HEK293 (cell line): ENCODE measurements at regions not wholly inside any gene's neighbourhood (a gene's known extent, or its start where the extent isn't known, plus 50 kb on each side); places are given as distances from the start of the nearest gene placed in this dataset.

Experiments used
- CTCF ChIA-PET: fragments of 350-600 bp; formaldehyde crosslinking; extraction: SDS; loops from one replicate; lab custom pipeline; 2021; ENCODE audit warnings: antibody characterized with exemption; lab: Yijun Ruan, JAX
- POLR2A ChIA-PET: fragments of 300-600 bp; formaldehyde crosslinking; extraction: SDS; loops from one replicate; lab custom pipeline; 2020; ENCODE audit warnings: antibody characterized with exemption, inconsistent platforms; lab: Yijun Ruan, JAX
- H3K27ac ChIP-seq: fragments of 200-500 bp; sonication (Bioruptor generic); 2 replicates; pipeline ENCODE4 v1.5.1; 2014; ENCODE audit warnings: low read depth, low read length, control low read depth, inconsistent platforms; ENCODE audit errors: extremely low read depth
- H3K36me3 ChIP-seq, 2 experiments: fragments of 200-500 bp in 1 of 2; sonication (Bioruptor generic) in 1 of 2; 1 replicate in 1 of 2; 2 replicates in 1 of 2; pipeline ENCODE4 v1.5.1; 2014 to 2017; ENCODE audit warnings: inconsistent platforms in 2 of 2, low read length in 2 of 2; ENCODE audit not compliant: control insufficient read depth in 2 of 2, insufficient read depth in 1 of 2
- H3K4me1 ChIP-seq: fragments of 200-500 bp; sonication (Bioruptor generic); 2 replicates; pipeline ENCODE4 v1.5.1; 2014; ENCODE audit warnings: mild to moderate bottlenecking, low read length, inconsistent platforms; ENCODE audit not compliant: control insufficient read depth, insufficient read depth
- H3K4me3 ChIP-seq: 2 replicates; pipeline ENCODE4 v1.5.1; 2011; ENCODE audit warnings: low read depth, mild to moderate bottlenecking, control low read depth, low read length, moderate library complexity
- H3K9me3 ChIP-seq: fragments of 200-500 bp; sonication (Bioruptor generic); 2 replicates; pipeline ENCODE4 v1.5.1; 2014; ENCODE audit warnings: low read depth, low read length, inconsistent platforms; ENCODE audit not compliant: control insufficient read depth, insufficient read depth
- KLF7 ChIP-seq: fragments of 450-650 bp; formaldehyde crosslinking; IDR thresholded peaks from 2 replicates; pipeline ENCODE4 v1.5.1; 2016; ENCODE audit warnings: missing biosample characterization, missing genetic modification characterization, borderline replicate concordance
- ZBTB20 ChIP-seq: fragments of 450-650 bp; formaldehyde crosslinking; IDR thresholded peaks from 2 replicates; pipeline ENCODE4 v1.5.1; 2016; ENCODE audit warnings: missing biosample characterization, missing genetic modification characterization
- ZNF146 ChIP-seq: fragments of 450-650 bp; formaldehyde crosslinking; IDR thresholded peaks from 2 replicates; pipeline ENCODE4 v1.5.1; 2016; ENCODE audit warnings: missing biosample characterization, missing genetic modification characterization
- ZNF23 ChIP-seq: fragments of 450-650 bp; formaldehyde crosslinking; IDR thresholded peaks from 2 replicates; pipeline ENCODE4 v1.5.1; 2016; ENCODE audit warnings: missing biosample characterization, missing genetic modification characterization, borderline replicate concordance
- ZNF341 ChIP-seq: fragments of 450-650 bp; formaldehyde crosslinking; IDR thresholded peaks from 2 replicates; pipeline ENCODE4; 2016; ENCODE audit warnings: low read depth, missing biosample characterization, missing genetic modification characterization
- ZNF514 ChIP-seq: fragments of 450-650 bp; formaldehyde crosslinking; IDR thresholded peaks from 2 replicates; pipeline ENCODE4 v1.5.1; 2016; ENCODE audit warnings: missing biosample characterization, missing genetic modification characterization
- ZNF555 ChIP-seq: fragments of 450-650 bp; formaldehyde crosslinking; conservative IDR thresholded peaks from 2 replicates; pipeline ENCODE4 v1.5.1; 2017; ENCODE audit warnings: missing biosample characterization, mild to moderate bottlenecking, missing genetic modification characterization, inconsistent platforms
- ZNF654 ChIP-seq: fragments of 450-650 bp; formaldehyde crosslinking; IDR thresholded peaks from 2 replicates; pipeline ENCODE4 v1.5.1; 2016; ENCODE audit warnings: low read depth, missing biosample characterization, missing genetic modification characterization
- ZNF658 ChIP-seq: fragments of 450-650 bp; formaldehyde crosslinking; IDR thresholded peaks from 2 replicates; pipeline ENCODE4; 2016; ENCODE audit warnings: missing biosample characterization, missing genetic modification characterization
- ZNF664 ChIP-seq: fragments of 450-650 bp; formaldehyde crosslinking; IDR thresholded peaks from 2 replicates; pipeline ENCODE4 v1.5.1; 2016; ENCODE audit warnings: missing biosample characterization, missing genetic modification characterization
- TF ChIP-seq, protein P1 (sequence below): fragments of 450-650 bp; formaldehyde crosslinking; IDR thresholded peaks from 2 replicates; pipeline ENCODE4 v1.5.1; 2016; ENCODE audit warnings: missing biosample characterization, missing genetic modification characterization, borderline replicate concordance
- TF ChIP-seq, protein P2 (sequence below): fragments of 450-650 bp; formaldehyde crosslinking; IDR thresholded peaks from 2 replicates; pipeline ENCODE4 v1.5.1; 2016; ENCODE audit warnings: missing biosample characterization, missing genetic modification characterization
- TF ChIP-seq, protein P3 (sequence below): fragments of 450-650 bp; formaldehyde crosslinking; conservative IDR thresholded peaks from 2 replicates; pipeline ENCODE4 v1.5.1; 2016; ENCODE audit warnings: low read depth, missing biosample characterization, missing genetic modification characterization
- TF ChIP-seq, protein P4 (sequence below): fragments of 450-650 bp; formaldehyde crosslinking; IDR thresholded peaks from 2 replicates; pipeline ENCODE4 v1.5.1; 2016; ENCODE audit warnings: missing biosample characterization, missing genetic modification characterization, low read depth
- TF ChIP-seq, protein P5 (sequence below): fragments of 450-650 bp; formaldehyde crosslinking; IDR thresholded peaks from 2 replicates; pipeline ENCODE4 v1.5.1; 2016; ENCODE audit warnings: missing biosample characterization, missing genetic modification characterization, borderline replicate concordance

DNA sequence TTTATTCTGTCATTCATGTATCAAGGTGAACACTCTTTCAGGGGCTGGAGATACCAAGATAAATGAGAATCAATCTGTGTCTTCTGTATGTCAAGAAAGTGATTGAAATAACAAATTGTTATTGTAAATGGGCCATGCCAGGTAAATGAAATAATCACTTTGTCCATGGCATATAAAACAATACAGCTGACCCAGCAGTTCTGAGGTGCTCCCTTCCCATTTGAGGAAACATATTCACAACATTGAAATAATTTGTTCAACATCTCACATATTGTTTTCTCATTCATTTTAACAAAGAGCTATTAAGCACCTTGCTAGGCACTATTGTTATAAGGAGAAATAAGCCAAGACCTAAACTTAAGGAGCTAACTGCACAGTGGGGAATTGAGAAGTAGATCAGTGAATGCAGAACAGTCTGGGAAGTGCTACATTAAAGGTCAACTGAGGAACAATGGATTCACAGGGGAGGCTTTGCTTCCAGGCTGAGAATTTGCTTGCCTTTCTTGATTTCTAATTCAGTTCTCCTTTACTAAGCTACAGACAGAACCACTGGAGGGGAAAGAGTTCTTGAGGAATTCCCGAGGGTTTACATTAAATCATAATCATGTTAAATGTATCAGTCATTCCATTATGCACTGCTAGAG, 806.3 kb upstream of the ARPP21 start:
- CTCF ChIA-PET: interaction anchor here (0.6 kb wide), 1 partner anchor 46 kb away, joined by 3 read pairs; no protein-coding TSS in a partner anchor
- Histone ChIP-seq H3K4me1 (no peaks in the 10 kb centered on the region), H3K9me3 (no peaks in the 10 kb centered on the region), H3K36me3 (no peaks in the 10 kb centered on the region), H3K4me3 (no peak overlapping the region), H3K27ac (no peak overlapping the region)
- TF ChIP-seq ZNF146 (tag by site-specific recombination) (no peak), ZNF555 (tag by site-specific recombination) (no peak), ZNF23 (no peak), ZNF664 (tag by site-specific recombination) (no peak), ZNF341 (tag by site-specific recombination) (no peak), ZNF514 (no peak), ZBTB20 (tag by site-specific recombination) (no peak), KLF7 (tag by site-specific recombination) (no peak), ZNF654 (no peak), ZNF658 (tag by site-specific recombination) (no peak)
- TF ChIP-seq, protein P1, sequence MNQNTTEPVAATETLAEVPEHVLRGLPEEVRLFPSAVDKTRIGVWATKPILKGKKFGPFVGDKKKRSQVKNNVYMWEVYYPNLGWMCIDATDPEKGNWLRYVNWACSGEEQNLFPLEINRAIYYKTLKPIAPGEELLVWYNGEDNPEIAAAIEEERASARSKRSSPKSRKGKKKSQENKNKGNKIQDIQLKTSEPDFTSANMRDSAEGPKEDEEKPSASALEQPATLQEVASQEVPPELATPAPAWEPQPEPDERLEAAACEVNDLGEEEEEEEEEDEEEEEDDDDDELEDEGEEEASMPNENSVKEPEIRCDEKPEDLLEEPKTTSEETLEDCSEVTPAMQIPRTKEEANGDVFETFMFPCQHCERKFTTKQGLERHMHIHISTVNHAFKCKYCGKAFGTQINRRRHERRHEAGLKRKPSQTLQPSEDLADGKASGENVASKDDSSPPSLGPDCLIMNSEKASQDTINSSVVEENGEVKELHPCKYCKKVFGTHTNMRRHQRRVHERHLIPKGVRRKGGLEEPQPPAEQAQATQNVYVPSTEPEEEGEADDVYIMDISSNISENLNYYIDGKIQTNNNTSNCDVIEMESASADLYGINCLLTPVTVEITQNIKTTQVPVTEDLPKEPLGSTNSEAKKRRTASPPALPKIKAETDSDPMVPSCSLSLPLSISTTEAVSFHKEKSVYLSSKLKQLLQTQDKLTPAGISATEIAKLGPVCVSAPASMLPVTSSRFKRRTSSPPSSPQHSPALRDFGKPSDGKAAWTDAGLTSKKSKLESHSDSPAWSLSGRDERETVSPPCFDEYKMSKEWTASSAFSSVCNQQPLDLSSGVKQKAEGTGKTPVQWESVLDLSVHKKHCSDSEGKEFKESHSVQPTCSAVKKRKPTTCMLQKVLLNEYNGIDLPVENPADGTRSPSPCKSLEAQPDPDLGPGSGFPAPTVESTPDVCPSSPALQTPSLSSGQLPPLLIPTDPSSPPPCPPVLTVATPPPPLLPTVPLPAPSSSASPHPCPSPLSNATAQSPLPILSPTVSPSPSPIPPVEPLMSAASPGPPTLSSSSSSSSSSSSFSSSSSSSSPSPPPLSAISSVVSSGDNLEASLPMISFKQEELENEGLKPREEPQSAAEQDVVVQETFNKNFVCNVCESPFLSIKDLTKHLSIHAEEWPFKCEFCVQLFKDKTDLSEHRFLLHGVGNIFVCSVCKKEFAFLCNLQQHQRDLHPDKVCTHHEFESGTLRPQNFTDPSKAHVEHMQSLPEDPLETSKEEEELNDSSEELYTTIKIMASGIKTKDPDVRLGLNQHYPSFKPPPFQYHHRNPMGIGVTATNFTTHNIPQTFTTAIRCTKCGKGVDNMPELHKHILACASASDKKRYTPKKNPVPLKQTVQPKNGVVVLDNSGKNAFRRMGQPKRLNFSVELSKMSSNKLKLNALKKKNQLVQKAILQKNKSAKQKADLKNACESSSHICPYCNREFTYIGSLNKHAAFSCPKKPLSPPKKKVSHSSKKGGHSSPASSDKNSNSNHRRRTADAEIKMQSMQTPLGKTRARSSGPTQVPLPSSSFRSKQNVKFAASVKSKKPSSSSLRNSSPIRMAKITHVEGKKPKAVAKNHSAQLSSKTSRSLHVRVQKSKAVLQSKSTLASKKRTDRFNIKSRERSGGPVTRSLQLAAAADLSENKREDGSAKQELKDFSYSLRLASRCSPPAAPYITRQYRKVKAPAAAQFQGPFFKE (tag by site-specific recombination): no peak
- TF ChIP-seq, protein P2, sequence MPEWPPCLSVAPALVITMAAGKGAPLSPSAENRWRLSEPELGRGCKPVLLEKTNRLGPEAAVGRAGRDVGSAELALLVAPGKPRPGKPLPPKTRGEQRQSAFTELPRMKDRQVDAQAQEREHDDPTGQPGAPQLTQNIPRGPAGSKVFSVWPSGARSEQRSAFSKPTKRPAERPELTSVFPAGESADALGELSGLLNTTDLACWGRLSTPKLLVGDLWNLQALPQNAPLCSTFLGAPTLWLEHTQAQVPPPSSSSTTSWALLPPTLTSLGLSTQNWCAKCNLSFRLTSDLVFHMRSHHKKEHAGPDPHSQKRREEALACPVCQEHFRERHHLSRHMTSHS: no peak
- TF ChIP-seq, protein P3, sequence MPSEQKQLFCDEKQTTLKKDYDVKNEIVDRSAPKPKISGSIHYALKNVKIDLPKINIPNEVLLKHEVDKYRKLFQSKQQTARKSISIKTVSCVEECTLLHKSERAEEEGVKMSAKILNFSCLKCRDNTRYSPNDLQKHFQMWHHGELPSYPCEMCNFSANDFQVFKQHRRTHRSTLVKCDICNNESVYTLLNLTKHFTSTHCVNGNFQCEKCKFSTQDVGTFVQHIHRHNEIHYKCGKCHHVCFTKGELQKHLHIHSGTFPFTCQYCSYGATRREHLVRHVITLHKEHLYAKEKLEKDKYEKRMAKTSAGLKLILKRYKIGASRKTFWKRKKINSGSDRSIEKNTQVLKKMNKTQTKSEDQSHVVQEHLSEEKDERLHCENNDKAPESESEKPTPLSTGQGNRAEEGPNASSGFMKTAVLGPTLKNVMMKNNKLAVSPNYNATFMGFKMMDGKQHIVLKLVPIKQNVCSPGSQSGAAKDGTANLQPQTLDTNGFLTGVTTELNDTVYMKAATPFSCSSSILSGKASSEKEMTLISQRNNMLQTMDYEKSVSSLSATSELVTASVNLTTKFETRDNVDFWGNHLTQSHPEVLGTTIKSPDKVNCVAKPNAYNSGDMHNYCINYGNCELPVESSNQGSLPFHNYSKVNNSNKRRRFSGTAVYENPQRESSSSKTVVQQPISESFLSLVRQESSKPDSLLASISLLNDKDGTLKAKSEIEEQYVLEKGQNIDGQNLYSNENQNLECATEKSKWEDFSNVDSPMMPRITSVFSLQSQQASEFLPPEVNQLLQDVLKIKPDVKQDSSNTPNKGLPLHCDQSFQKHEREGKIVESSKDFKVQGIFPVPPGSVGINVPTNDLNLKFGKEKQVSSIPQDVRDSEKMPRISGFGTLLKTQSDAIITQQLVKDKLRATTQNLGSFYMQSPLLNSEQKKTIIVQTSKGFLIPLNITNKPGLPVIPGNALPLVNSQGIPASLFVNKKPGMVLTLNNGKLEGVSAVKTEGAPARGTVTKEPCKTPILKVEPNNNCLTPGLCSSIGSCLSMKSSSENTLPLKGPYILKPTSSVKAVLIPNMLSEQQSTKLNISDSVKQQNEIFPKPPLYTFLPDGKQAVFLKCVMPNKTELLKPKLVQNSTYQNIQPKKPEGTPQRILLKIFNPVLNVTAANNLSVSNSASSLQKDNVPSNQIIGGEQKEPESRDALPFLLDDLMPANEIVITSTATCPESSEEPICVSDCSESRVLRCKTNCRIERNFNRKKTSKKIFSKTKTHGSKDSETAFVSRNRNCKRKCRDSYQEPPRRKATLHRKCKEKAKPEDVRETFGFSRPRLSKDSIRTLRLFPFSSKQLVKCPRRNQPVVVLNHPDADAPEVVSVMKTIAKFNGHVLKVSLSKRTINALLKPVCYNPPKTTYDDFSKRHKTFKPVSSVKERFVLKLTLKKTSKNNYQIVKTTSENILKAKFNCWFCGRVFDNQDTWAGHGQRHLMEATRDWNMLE (tag by site-specific recombination): no peak
- TF ChIP-seq, protein P4, sequence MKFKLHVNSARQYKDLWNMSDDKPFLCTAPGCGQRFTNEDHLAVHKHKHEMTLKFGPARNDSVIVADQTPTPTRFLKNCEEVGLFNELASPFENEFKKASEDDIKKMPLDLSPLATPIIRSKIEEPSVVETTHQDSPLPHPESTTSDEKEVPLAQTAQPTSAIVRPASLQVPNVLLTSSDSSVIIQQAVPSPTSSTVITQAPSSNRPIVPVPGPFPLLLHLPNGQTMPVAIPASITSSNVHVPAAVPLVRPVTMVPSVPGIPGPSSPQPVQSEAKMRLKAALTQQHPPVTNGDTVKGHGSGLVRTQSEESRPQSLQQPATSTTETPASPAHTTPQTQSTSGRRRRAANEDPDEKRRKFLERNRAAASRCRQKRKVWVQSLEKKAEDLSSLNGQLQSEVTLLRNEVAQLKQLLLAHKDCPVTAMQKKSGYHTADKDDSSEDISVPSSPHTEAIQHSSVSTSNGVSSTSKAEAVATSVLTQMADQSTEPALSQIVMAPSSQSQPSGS (tag by site-specific recombination): no peak
- TF ChIP-seq, protein P5, sequence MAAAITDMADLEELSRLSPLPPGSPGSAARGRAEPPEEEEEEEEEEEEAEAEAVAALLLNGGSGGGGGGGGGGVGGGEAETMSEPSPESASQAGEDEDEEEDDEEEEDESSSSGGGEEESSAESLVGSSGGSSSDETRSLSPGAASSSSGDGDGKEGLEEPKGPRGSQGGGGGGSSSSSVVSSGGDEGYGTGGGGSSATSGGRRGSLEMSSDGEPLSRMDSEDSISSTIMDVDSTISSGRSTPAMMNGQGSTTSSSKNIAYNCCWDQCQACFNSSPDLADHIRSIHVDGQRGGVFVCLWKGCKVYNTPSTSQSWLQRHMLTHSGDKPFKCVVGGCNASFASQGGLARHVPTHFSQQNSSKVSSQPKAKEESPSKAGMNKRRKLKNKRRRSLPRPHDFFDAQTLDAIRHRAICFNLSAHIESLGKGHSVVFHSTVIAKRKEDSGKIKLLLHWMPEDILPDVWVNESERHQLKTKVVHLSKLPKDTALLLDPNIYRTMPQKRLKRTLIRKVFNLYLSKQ (tag by site-specific recombination): no peak
- POLR2A ChIA-PET: no interaction called here
